Mammary epithelial cell (primary cell): ENCODE measurements at regions not wholly inside any gene's neighbourhood (a gene's known extent, or its start where the extent isn't known, plus 50 kb on each side); places are given as distances from the start of the nearest gene placed in this dataset.

Experiments
- EZH2 ChIP-seq: IDR thresholded peaks from 2 replicates; pipeline ENCODE4 v1.6.1; 2012; ENCODE audit warnings: low read length, inconsistent platforms, borderline replicate concordance
- TF ChIP-seq, protein P1 (sequence below), 2 donors: IDR thresholded peaks in 1 of 2; conservative IDR thresholded peaks in 1 of 2; 2 replicates each; pipeline ENCODE4 v1.5.1; 2011 to 2012; ENCODE audit warnings: inconsistent platforms in 2 of 2, low read length in 2 of 2, mild to moderate bottlenecking in 2 of 2, control low read depth in 1 of 2, low read depth in 1 of 2; ENCODE audit not compliant: insufficient read depth in 1 of 2; ENCODE audit errors: extremely low read depth in 1 of 2

DNA sequence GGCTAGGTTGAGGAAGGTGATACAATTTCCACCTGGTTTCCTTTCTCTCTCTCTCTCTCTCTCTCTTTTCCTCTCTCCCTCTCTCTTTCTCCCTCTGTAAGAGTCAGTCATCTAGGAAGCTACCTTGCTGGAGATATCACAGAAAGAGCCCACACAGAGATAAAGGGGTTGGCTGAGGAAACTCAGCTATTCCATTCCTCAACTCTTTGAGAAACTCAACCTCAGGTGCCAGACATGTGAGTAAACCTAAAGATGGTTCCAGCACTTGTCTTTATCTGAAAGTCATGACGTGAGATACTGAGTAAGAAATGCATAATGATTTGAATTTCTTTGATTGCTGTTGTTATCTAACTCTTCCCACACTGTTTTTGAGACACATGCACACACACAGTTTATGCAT is 564.0 kb downstream of the SPOCK3 start:
- TF ChIP-seq, protein P1, sequence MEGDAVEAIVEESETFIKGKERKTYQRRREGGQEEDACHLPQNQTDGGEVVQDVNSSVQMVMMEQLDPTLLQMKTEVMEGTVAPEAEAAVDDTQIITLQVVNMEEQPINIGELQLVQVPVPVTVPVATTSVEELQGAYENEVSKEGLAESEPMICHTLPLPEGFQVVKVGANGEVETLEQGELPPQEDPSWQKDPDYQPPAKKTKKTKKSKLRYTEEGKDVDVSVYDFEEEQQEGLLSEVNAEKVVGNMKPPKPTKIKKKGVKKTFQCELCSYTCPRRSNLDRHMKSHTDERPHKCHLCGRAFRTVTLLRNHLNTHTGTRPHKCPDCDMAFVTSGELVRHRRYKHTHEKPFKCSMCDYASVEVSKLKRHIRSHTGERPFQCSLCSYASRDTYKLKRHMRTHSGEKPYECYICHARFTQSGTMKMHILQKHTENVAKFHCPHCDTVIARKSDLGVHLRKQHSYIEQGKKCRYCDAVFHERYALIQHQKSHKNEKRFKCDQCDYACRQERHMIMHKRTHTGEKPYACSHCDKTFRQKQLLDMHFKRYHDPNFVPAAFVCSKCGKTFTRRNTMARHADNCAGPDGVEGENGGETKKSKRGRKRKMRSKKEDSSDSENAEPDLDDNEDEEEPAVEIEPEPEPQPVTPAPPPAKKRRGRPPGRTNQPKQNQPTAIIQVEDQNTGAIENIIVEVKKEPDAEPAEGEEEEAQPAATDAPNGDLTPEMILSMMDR (conservative IDR thresholded peaks at IDR 0.05 in 1 of 2, IDR thresholded peaks at IDR 0.05 in 1 of 2; ENCODE audit: extremely low read depth in 1 of 2, insufficient read depth in 1 of 2, low read depth in 1 of 2, low read length in 2 of 2): no peak
- no peak for TF ChIP-seq EZH2
